ENCODE measurements at regions not wholly inside any gene's neighbourhood (a gene's known extent, or its start where the extent isn't known, plus 50 kb on each side); places are given as distances from the start of the nearest gene placed in this dataset.

DNA sequence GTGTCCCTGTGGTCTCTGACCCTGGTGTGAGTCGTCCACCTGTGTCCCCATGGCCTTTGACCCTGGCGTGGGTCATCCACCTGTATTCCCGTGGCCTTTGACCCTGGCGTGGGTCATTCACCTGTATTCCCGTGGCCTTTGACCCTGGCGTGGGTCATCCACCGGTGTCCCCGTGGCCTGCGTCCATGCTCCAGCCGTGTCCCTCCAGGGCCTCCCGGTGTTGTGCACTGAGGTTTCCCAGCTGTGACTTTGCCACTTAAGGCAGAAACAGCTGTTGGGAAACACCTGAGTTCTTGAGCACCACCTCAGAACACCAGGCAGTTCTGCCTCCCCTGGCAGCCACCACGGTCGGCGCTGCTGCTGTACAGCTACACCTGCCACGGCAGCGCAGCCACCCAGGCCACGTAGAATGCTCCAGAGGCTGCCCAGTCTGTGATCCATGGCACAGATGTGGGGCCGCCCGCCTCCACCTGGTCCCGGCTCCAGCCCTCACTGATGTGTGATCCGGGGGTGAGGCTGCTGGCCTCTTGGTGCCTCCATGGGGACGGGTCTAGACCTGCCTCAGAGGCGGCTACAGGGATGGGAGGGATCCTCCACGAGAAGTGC lies 69.1 kb upstream of the GALNT9 start:
- Histone ChIP-seq H3K4me3 (ENCODE audit: low read depth, low read length) (no peak overlapping the region), H3K9me3 (ENCODE audit: severe bottlenecking) (no peaks in the 10 kb centered on the region), H3K27ac (no peak overlapping the region), H3K36me3 (no peaks in the 10 kb centered on the region), H3K27me3 (ENCODE audit: insufficient read depth, low read depth, severe bottlenecking) (no peaks in the 10 kb centered on the region)
- no peak for DNase-seq
- TF ChIP-seq, protein P1, sequence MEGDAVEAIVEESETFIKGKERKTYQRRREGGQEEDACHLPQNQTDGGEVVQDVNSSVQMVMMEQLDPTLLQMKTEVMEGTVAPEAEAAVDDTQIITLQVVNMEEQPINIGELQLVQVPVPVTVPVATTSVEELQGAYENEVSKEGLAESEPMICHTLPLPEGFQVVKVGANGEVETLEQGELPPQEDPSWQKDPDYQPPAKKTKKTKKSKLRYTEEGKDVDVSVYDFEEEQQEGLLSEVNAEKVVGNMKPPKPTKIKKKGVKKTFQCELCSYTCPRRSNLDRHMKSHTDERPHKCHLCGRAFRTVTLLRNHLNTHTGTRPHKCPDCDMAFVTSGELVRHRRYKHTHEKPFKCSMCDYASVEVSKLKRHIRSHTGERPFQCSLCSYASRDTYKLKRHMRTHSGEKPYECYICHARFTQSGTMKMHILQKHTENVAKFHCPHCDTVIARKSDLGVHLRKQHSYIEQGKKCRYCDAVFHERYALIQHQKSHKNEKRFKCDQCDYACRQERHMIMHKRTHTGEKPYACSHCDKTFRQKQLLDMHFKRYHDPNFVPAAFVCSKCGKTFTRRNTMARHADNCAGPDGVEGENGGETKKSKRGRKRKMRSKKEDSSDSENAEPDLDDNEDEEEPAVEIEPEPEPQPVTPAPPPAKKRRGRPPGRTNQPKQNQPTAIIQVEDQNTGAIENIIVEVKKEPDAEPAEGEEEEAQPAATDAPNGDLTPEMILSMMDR (IDR thresholded peaks at IDR 0.05; ENCODE audit: low read depth, low read length), result no peak

DNA sequence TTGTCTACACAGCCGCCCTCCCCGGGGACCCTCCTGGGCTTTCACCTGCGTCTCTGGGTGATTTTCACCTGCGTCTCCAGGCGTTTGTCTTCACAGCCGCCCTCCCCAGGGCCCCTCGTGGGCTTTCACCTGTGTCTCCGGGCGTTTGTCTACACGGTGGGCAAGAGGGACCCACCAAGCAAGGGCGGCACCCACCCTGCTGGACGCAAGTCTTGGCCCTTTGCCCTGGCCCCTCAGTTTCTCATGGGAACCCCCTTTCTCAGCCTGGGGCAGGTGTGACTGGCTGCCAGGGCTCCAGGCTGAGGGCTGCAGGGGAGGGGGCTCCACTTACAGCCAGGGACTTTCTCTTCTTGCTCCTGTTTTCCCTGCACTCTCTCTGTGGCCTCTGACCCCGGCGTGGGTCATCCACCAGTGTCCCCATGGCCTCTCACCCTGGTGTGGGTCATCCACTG lies 68.6 kb upstream of the GALNT9 start:
- Histone ChIP-seq H3K27me3 (ENCODE audit: insufficient read depth, low read depth, severe bottlenecking) (no peaks in the 10 kb centered on the region), H3K4me3 (ENCODE audit: low read depth, low read length) (no peak overlapping the region), H3K9me3 (ENCODE audit: severe bottlenecking) (no peaks in the 10 kb centered on the region), H3K36me3 (no peaks in the 10 kb centered on the region), H3K27ac (no peak overlapping the region)
- peak; percentile 4 for DNase-seq
- TF ChIP-seq, protein P1 (IDR thresholded peaks at IDR 0.05; ENCODE audit: low read depth, low read length), result no peak

DNA sequence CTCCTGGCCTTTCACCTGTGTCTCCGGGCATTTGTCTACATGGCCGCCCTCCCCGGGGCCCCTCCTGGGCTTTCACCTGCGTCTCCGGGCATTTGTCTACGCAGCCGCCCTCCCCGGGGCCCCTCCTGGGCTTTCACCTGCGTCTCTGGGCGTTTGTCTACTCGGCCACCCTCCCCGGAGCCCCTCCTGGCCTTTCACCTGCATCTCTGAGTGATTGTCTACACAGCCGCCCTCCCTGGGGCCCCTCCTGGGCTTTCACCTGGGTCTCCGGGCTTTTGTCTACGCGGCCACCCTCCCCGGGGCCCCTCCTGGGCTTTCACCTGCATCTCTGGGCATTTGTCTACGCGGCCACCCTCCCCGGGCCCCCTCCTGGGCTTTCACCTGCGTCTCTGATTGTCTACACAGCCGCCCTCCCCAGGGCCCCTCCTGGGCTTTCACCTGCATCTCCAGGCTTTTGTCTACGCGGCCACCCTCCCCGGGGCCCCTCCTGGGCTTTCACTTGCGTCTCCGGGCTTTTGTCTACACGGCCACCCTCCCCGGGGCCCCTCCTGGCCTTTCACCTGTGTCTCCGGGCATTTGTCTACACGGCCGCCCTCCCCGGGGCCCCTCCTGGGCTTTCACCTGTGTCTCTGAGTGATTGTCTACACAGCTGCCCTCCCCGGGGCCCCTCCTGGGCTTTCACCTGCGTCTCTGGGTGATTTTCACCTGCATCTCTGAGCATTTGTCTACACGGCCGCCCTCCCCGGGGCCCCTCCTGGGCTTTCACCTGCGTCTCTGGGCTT lies 68.0 kb upstream of the GALNT9 start:
- H3K27ac ChIP-seq, result no peak overlapping the region
- TF ChIP-seq, protein P1 (IDR thresholded peaks at IDR 0.05; ENCODE audit: low read depth, low read length), result no peak
- no peak overlapping the region for H3K4me3 ChIP-seq (ENCODE audit: low read depth, low read length)
- no peaks in the 10 kb centered on the region for H3K9me3 ChIP-seq (ENCODE audit: severe bottlenecking)
- DNase-seq, result peak; percentile 8
- no peaks in the 10 kb centered on the region for H3K27me3 ChIP-seq (ENCODE audit: insufficient read depth, low read depth, severe bottlenecking)
- no peaks in the 10 kb centered on the region for H3K36me3 ChIP-seq

- H3K36me3 ChIP-seq, result no peaks in the 10 kb centered on the region
- H3K9me3 ChIP-seq (ENCODE audit: severe bottlenecking), result no peaks in the 10 kb centered on the region
- no peak overlapping the region; the same call in 1 of the 2 replicates for H3K27ac ChIP-seq
- TF ChIP-seq, protein P1 (IDR thresholded peaks at IDR 0.05; ENCODE audit: low read depth, low read length), result no peak
- DNase-seq, result no peak
- no peak overlapping the region for H3K4me3 ChIP-seq (ENCODE audit: low read depth, low read length)
- H3K27me3 ChIP-seq (ENCODE audit: insufficient read depth, low read depth, severe bottlenecking), result no peaks in the 10 kb centered on the region
These were observed 67.3 kb upstream of the GALNT9 start for GRCh38 chr12:132396657-132397056.

GRCh38 chr12:132395908-132396305 lies 66.5 kb upstream of the GALNT9 start:
- peak overlapping the region; percentile 24; the same call in 1 of the 2 replicates for H3K27ac ChIP-seq
- H3K4me3 ChIP-seq (ENCODE audit: low read depth, low read length), result no peak overlapping the region
- TF ChIP-seq, protein P1 (IDR thresholded peaks at IDR 0.05; ENCODE audit: low read depth, low read length), result no peak
- no peak for DNase-seq
- no peaks in the 10 kb centered on the region for H3K36me3 ChIP-seq
- H3K27me3 ChIP-seq (ENCODE audit: insufficient read depth, low read depth, severe bottlenecking), result no peaks in the 10 kb centered on the region
- no peaks in the 10 kb centered on the region for H3K9me3 ChIP-seq (ENCODE audit: severe bottlenecking)
